PFSK-1 (cell line): ENCODE measurements at regions not wholly inside any gene's neighbourhood (a gene's known extent, or its start where the extent isn't known, plus 50 kb on each side); places are given as distances from the start of the nearest gene placed in this dataset.

ENCODE experiments used
- POLR2AphosphoS5 ChIP-seq: IDR thresholded peaks from 2 replicates; pipeline ENCODE4 v1.6.1; 2012; ENCODE audit warnings: low read depth, mild to moderate bottlenecking, control low read depth, low read length, moderate library complexity
- TF ChIP-seq, protein P1 (sequence below), 2 experiments: IDR thresholded peaks; 2 replicates each; pipeline versions ENCODE4 v1.6.1 to v1.8.0; 2011 to 2012; ENCODE audit warnings: low read depth in 2 of 2, low read length in 2 of 2, control low read depth in 1 of 2, inconsistent platforms in 1 of 2, mild to moderate bottlenecking in 1 of 2, moderate library complexity in 1 of 2; ENCODE audit not compliant: insufficient read depth in 1 of 2

- TF ChIP-seq POLR2AphosphoS5: no peak
- TF ChIP-seq, protein P1, sequence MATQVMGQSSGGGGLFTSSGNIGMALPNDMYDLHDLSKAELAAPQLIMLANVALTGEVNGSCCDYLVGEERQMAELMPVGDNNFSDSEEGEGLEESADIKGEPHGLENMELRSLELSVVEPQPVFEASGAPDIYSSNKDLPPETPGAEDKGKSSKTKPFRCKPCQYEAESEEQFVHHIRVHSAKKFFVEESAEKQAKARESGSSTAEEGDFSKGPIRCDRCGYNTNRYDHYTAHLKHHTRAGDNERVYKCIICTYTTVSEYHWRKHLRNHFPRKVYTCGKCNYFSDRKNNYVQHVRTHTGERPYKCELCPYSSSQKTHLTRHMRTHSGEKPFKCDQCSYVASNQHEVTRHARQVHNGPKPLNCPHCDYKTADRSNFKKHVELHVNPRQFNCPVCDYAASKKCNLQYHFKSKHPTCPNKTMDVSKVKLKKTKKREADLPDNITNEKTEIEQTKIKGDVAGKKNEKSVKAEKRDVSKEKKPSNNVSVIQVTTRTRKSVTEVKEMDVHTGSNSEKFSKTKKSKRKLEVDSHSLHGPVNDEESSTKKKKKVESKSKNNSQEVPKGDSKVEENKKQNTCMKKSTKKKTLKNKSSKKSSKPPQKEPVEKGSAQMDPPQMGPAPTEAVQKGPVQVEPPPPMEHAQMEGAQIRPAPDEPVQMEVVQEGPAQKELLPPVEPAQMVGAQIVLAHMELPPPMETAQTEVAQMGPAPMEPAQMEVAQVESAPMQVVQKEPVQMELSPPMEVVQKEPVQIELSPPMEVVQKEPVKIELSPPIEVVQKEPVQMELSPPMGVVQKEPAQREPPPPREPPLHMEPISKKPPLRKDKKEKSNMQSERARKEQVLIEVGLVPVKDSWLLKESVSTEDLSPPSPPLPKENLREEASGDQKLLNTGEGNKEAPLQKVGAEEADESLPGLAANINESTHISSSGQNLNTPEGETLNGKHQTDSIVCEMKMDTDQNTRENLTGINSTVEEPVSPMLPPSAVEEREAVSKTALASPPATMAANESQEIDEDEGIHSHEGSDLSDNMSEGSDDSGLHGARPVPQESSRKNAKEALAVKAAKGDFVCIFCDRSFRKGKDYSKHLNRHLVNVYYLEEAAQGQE (IDR thresholded peaks at IDR 0.05; ENCODE audit: insufficient read depth in 1 of 2, low read depth in 2 of 2, low read length in 2 of 2): no peak
These were observed 51.6 kb upstream of the TMEFF2 start for GRCh38 chr2:192246297-192246696.
